Prostate gland (tissue), 2 donors: ENCODE measurements at regions not wholly inside any gene's neighbourhood (a gene's known extent, or its start where the extent isn't known, plus 50 kb on each side); places are given as distances from the start of the nearest gene placed in this dataset.

Experiments used
- CTCF ChIP-seq, 4 experiments: fragments of 200-600 bp in 2 of 4; fragments of 450-650 bp in 2 of 4; sonication (generic) in 2 of 4; IDR thresholded peaks; 1 replicate in 3 of 4; 2 replicates in 1 of 4; pipeline ENCODE4 v1.5.1; 2016 to 2019; ENCODE audit warnings: antibody characterized with exemption in 4 of 4, mild to moderate bottlenecking in 2 of 4, moderate library complexity in 2 of 4
- POLR2A ChIP-seq: fragments of 450-650 bp; IDR thresholded peaks from one replicate; pipeline ENCODE4 v1.6.1; 2016; ENCODE audit warnings: antibody characterized with exemption, mild to moderate bottlenecking

DNA sequence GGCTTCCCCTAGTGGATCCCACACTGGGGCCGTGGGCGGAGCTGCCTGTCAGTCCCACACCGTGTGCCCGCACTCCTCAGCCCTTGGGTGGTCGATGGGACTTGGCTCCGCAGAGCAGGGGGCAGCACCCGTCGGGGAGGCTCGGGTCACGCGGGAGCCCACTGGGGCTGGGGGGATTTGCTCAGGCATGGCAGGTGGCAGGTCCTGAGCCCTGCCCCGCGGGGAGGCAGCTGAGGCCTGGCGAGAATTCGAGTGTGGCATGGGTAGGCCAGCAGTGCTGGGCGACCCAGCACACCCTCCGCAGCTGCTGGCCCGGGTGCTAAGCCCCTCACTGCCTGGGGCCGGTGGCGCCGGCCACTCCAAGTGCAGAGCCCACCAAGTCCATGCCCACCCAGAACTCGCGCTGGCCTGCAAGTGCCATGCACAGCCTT lies 481.7 kb upstream of the PRR20A start:
- TF ChIP-seq POLR2A: no peak
- TF ChIP-seq CTCF (IDR thresholded peaks at IDR 0.05): no peak
